HuH-7.5 (cell line): ENCODE measurements at regions not wholly inside any gene's neighbourhood (a gene's known extent, or its start where the extent isn't known, plus 50 kb on each side); places are given as distances from the start of the nearest gene placed in this dataset.

ENCODE experiments used
- DNase-seq: peaks from one replicate; pipeline ENCODE4 v3.0.0; 2011; ENCODE audit warnings: low spot score

- DNase-seq, result no peak
Measured at GRCh38 chr10:65798133-65798532, 1127.7 kb upstream of the LRRTM3 start.

GRCh38 chr10:65802391-65802790, 1123.4 kb upstream of the LRRTM3 start:
- no peak for DNase-seq

- DNase-seq, result no peak
Measured at GRCh38 chr10:65805511-65805910, 1120.3 kb upstream of the LRRTM3 start.

- DNase-seq, result no peak
Measured at GRCh38 chr10:65805993-65806392, 1119.8 kb upstream of the LRRTM3 start.

GRCh38 chr10:65808687-65809333, 1117.0 kb upstream of the LRRTM3 start:
- no peak for DNase-seq

- DNase-seq, result no peak
Measured at GRCh38 chr10:65811931-65812525, 1113.8 kb upstream of the LRRTM3 start.

GRCh38 chr10:65816536-65816935, 1109.3 kb upstream of the LRRTM3 start:
- DNase-seq, result no peak

GRCh38 chr10:65818990-65819389, 1106.8 kb upstream of the LRRTM3 start:
- DNase-seq, result no peak

GRCh38 chr10:65827359-65827758, 1098.5 kb upstream of the LRRTM3 start:
- no peak for DNase-seq

- no peak for DNase-seq
Measured at GRCh38 chr10:65838811-65839210, 1087.0 kb upstream of the LRRTM3 start.

GRCh38 chr10:65843203-65843602, 1082.6 kb upstream of the LRRTM3 start:
- no peak for DNase-seq

GRCh38 chr10:65845916-65846315, 1079.9 kb upstream of the LRRTM3 start:
- DNase-seq, result no peak

GRCh38 chr10:65846541-65846940, 1079.3 kb upstream of the LRRTM3 start:
- DNase-seq, result no peak

GRCh38 chr10:65846949-65847348, 1078.9 kb upstream of the LRRTM3 start:
- DNase-seq, result no peak

- DNase-seq, result no peak
Measured at GRCh38 chr10:65847436-65848230, 1078.2 kb upstream of the LRRTM3 start.

- no peak for DNase-seq
Measured at GRCh38 chr10:65858841-65859240, 1067.0 kb upstream of the LRRTM3 start.

- no peak for DNase-seq
Measured at GRCh38 chr10:65861249-65861648, 1064.6 kb upstream of the LRRTM3 start.
